WTC11 (cell line): ENCODE measurements at regions not wholly inside any gene's neighbourhood (a gene's known extent, or its start where the extent isn't known, plus 50 kb on each side); places are given as distances from the start of the nearest gene placed in this dataset.

Experiments used
- AFF4 ChIP-seq: sonication (generic); formaldehyde crosslinking; IDR thresholded peaks from 2 replicates; pipeline ENCODE4 v1.8.1; 2023; ENCODE audit warnings: mild to moderate bottlenecking, missing genetic modification reagents, borderline replicate concordance
- CREB1 ChIP-seq: sonication (generic); formaldehyde crosslinking; IDR thresholded peaks from 2 replicates; pipeline ENCODE4 v1.8.0; 2023; ENCODE audit warnings: mild to moderate bottlenecking, missing genetic modification reagents
- CTCF ChIP-seq: fragments of 200-600 bp; IDR thresholded peaks from 2 replicates; pipeline ENCODE4 v1.8.0; 2022; ENCODE audit warnings: antibody characterized with exemption
- NR1H2 ChIP-seq: sonication (generic); formaldehyde crosslinking; IDR thresholded peaks from 2 replicates; pipeline ENCODE4 v1.9.0; 2021; ENCODE audit warnings: mild to moderate bottlenecking, moderate library complexity, missing genetic modification reagents

GRCh38 chr2:104004821-104005220 lies 849.1 kb upstream of the POU3F3 start:
- TF ChIP-seq CTCF (no peak), AFF4 (no peak), NR1H2 (no peak), CREB1 (CRISPR knock-in tag) (no peak)
